H1 (cell line): ENCODE measurements at regions not wholly inside any gene's neighbourhood (a gene's known extent, or its start where the extent isn't known, plus 50 kb on each side); places are given as distances from the start of the nearest gene placed in this dataset.

Experiments
- CTCF ChIA-PET: fragments of 300-600 bp; sonication (Branson Sonifier 250); formaldehyde crosslinking; loops from one replicate; lab custom pipeline; 2021; ENCODE audit not compliant: partially characterized antibody; lab: Charles Lee
- POLR2A ChIA-PET: fragments of 300-600 bp; sonication (Branson Sonifier 250); formaldehyde crosslinking; loops from one replicate; lab custom pipeline; 2021; ENCODE audit warnings: inconsistent platforms; ENCODE audit not compliant: partially characterized antibody; lab: Charles Lee
- DNase-seq, 2 experiments: peaks; one replicate each; pipeline versions ENCODE4 v3.0.0 to v3.0.0-alpha.2; 2010 to 2022; ENCODE audit warnings: low spot score in 2 of 2, low read depth in 1 of 2, mixed read lengths in 1 of 2
- FAIRE-seq: peaks from 2 replicates; lab custom pipeline; 2011; peaks lifted over from hg19 to GRCh38; lab: Jason Lieb, UNC
- H2AFZ ChIP-seq: 2 replicates; pipeline ENCODE4 v1.8.1; 2012; ENCODE audit warnings: low read length, inconsistent platforms
- H2AK5ac ChIP-seq: 2 replicates; pipeline ENCODE4 v1.6.1; 2013; ENCODE audit warnings: low read depth, low read length
- H2BK120ac ChIP-seq: replicated peaks from 2 replicates; pipeline ENCODE3; 2013; ENCODE audit warnings: low read depth, low read length, inconsistent platforms
- H2BK12ac ChIP-seq: 2 replicates; pipeline ENCODE4 v1.6.1; 2013; ENCODE audit warnings: low read depth, low read length
- H2BK15ac ChIP-seq: 2 replicates; pipeline ENCODE4 v1.6.1; 2013; ENCODE audit warnings: low read length
- H2BK20ac ChIP-seq: 2 replicates; pipeline ENCODE4 v1.6.1; 2013; ENCODE audit warnings: low read length
- H2BK5ac ChIP-seq: 2 replicates; pipeline ENCODE4 v1.6.1; 2013; ENCODE audit warnings: low read depth, low read length
- H3K14ac ChIP-seq: 2 replicates; pipeline ENCODE4 v1.6.1; 2013; ENCODE audit warnings: inconsistent platforms; ENCODE audit not compliant: insufficient read length
- H3K18ac ChIP-seq: 2 replicates; pipeline ENCODE4 v1.6.1; 2013; ENCODE audit warnings: low read length; ENCODE audit errors: extremely low read depth
- H3K23ac ChIP-seq: 2 replicates; pipeline ENCODE4 v1.6.1; 2013; ENCODE audit warnings: inconsistent platforms; ENCODE audit not compliant: insufficient read length
- H3K23me2 ChIP-seq: 2 replicates; pipeline ENCODE4 v1.6.1; 2013; ENCODE audit warnings: low read depth, low read length
- H3K27ac ChIP-seq: 2 replicates; pipeline ENCODE4 v1.6.1; 2011; ENCODE audit warnings: low read depth, low read length, inconsistent platforms
- H3K27me3 ChIP-seq, 4 experiments: replicated peaks in 1 of 4; 1 replicate in 1 of 4; 2 replicates in 3 of 4; pipeline versions ENCODE4 v1.6.1 to v1.8.1; 2011 to 2013; ENCODE audit warnings: low read length in 3 of 4, mild to moderate bottlenecking in 3 of 4, inconsistent platforms in 2 of 4, mixed read lengths in 2 of 4, moderate library complexity in 1 of 4; ENCODE audit not compliant: control insufficient read depth in 3 of 4, insufficient read depth in 3 of 4; ENCODE audit errors: extremely low read depth in 1 of 4
- H3K36me3 ChIP-seq, 4 experiments: 2 replicates each; pipeline versions ENCODE4 v1.6.1 to v1.8.1; 2011 to 2013; ENCODE audit warnings: mild to moderate bottlenecking in 4 of 4, low read length in 3 of 4, moderate library complexity in 2 of 4, control low read depth in 1 of 4, inconsistent platforms in 1 of 4; ENCODE audit not compliant: insufficient read depth in 4 of 4, control insufficient read depth in 2 of 4
- H3K4ac ChIP-seq: replicated peaks from 2 replicates; pipeline ENCODE3; 2013; ENCODE audit warnings: low read length, low read depth, mixed read lengths, inconsistent platforms; ENCODE audit not compliant: insufficient read length
- H3K4me1 ChIP-seq, 4 experiments: replicated peaks in 1 of 4; 1 replicate in 1 of 4; 2 replicates in 3 of 4; pipeline versions ENCODE4 v1.6.1 to v1.8.1; 2011 to 2013; ENCODE audit warnings: low read length in 3 of 4, inconsistent platforms in 2 of 4, mixed read lengths in 1 of 4; ENCODE audit not compliant: insufficient read depth in 4 of 4, control insufficient read depth in 3 of 4
- H3K4me2 ChIP-seq, 2 experiments: 2 replicates each; pipeline versions ENCODE4 v1.6.1 to v1.8.1; 2011 to 2013; ENCODE audit warnings: low read depth in 2 of 2, low read length in 2 of 2, control low read depth in 1 of 2, inconsistent platforms in 1 of 2, mild to moderate bottlenecking in 1 of 2; ENCODE audit not compliant: insufficient read depth in 1 of 2
- H3K4me3 ChIP-seq, 4 experiments: fragments of 200-600, 300-600 bp in 1 of 4; sonication (generic), shearing (Covaris generic), sonication (Bioruptor Twin) in 1 of 4; 2 replicates each; pipeline versions ENCODE4 v1.5.1 to v1.8.1; 2011 to 2016; ENCODE audit warnings: low read length in 4 of 4, low read depth in 3 of 4, control low read depth in 2 of 4, inconsistent platforms in 2 of 4, mild to moderate bottlenecking in 2 of 4, mixed read lengths in 1 of 4, moderate library complexity in 1 of 4; ENCODE audit not compliant: insufficient read depth in 2 of 4; ENCODE audit errors: extremely low read depth in 1 of 4
- H3K56ac ChIP-seq: replicated peaks from 2 replicates; pipeline ENCODE3; 2013; ENCODE audit warnings: low read depth, mild to moderate bottlenecking, mixed read lengths, low read length, inconsistent platforms; ENCODE audit not compliant: insufficient read length
- H3K79me1 ChIP-seq: 2 replicates; pipeline ENCODE4 v1.6.1; 2013; ENCODE audit warnings: low read depth, low read length, control low read depth
- H3K79me2 ChIP-seq, 2 experiments: 2 replicates each; pipeline versions ENCODE4 v1.6.1 to v1.8.1; 2012 to 2013; ENCODE audit warnings: low read length in 2 of 2, mild to moderate bottlenecking in 2 of 2, inconsistent platforms in 1 of 2; ENCODE audit not compliant: insufficient read depth in 2 of 2, control insufficient read depth in 1 of 2
- H3K9ac ChIP-seq, 4 experiments: replicated peaks in 1 of 4; 1 replicate in 1 of 4; 2 replicates in 3 of 4; pipeline versions ENCODE4 v1.6.1 to v1.8.1; 2011 to 2013; ENCODE audit warnings: low read depth in 3 of 4, low read length in 3 of 4, control low read depth in 2 of 4, mild to moderate bottlenecking in 2 of 4, moderate library complexity in 2 of 4, inconsistent platforms in 1 of 4; ENCODE audit errors: extremely low read depth in 1 of 4
- H3K9me3 ChIP-seq, 2 experiments: 2 replicates each; pipeline versions ENCODE4 v1.6.1 to v1.8.1; 2012 to 2013; ENCODE audit warnings: mild to moderate bottlenecking in 2 of 2, moderate library complexity in 2 of 2, control low read depth in 1 of 2, inconsistent platforms in 1 of 2, low read depth in 1 of 2, low read length in 1 of 2, mixed read lengths in 1 of 2; ENCODE audit not compliant: insufficient read depth in 2 of 2
- H4K20me1 ChIP-seq, 2 experiments: replicated peaks in 1 of 2; 2 replicates each; pipeline versions ENCODE3 to v1.8.1; 2011 to 2013; ENCODE audit warnings: inconsistent platforms in 2 of 2, low read length in 2 of 2, mild to moderate bottlenecking in 1 of 2; ENCODE audit not compliant: insufficient read depth in 2 of 2, control insufficient read depth in 1 of 2
- H4K5ac ChIP-seq: 2 replicates; pipeline ENCODE4 v1.6.1; 2013; ENCODE audit warnings: low read length, low read depth, mixed read lengths, inconsistent platforms; ENCODE audit not compliant: insufficient read length
- H4K8ac ChIP-seq: 2 replicates; pipeline ENCODE4 v1.8.0; 2013; ENCODE audit warnings: mild to moderate bottlenecking, moderate library complexity, low read length, inconsistent platforms; ENCODE audit not compliant: insufficient read depth; ENCODE audit errors: extremely low read depth
- H4K91ac ChIP-seq: replicated peaks from 2 replicates; pipeline ENCODE3; 2013; ENCODE audit warnings: low read length, mixed read lengths, inconsistent platforms; ENCODE audit not compliant: insufficient read length
- CEBPB ChIP-seq: IDR thresholded peaks from 2 replicates; pipeline ENCODE4 v1.6.1; 2012; ENCODE audit warnings: low read depth, low read length
- CHD1 ChIP-seq: IDR thresholded peaks from 2 replicates; pipeline ENCODE4 v1.6.1; 2012; ENCODE audit warnings: low read depth, low read length, improper control_type of control experiment
- GTF2F1 ChIP-seq: IDR thresholded peaks from 2 replicates; pipeline ENCODE4 v1.6.1; 2012; ENCODE audit warnings: low read depth, low read length, improper control_type of control experiment, borderline replicate concordance
- HDAC6 ChIP-seq: IDR thresholded peaks from one replicate; pipeline ENCODE4 v1.7.1; 2012; ENCODE audit warnings: low read depth, mild to moderate bottlenecking, inconsistent platforms, low read length, moderate library complexity
- JUN ChIP-seq: IDR thresholded peaks from 2 replicates; pipeline ENCODE4 v1.6.1; 2011; ENCODE audit warnings: low read depth, mild to moderate bottlenecking, improper control_type of control experiment, low read length
- MAFK ChIP-seq: IDR thresholded peaks from 2 replicates; pipeline ENCODE4 v1.6.1; 2012; ENCODE audit warnings: low read depth, mild to moderate bottlenecking, improper control_type of control experiment, low read length
- RAD21 ChIP-seq, 2 experiments: IDR thresholded peaks in 1 of 2; conservative IDR thresholded peaks in 1 of 2; 2 replicates each; pipeline ENCODE4 v1.6.1; 2011; ENCODE audit warnings: low read depth in 2 of 2, low read length in 2 of 2, improper control_type of control experiment in 1 of 2, inconsistent platforms in 1 of 2, mild to moderate bottlenecking in 1 of 2, moderate library complexity in 1 of 2
- SP4 ChIP-seq: IDR thresholded peaks from 2 replicates; pipeline ENCODE4 v1.6.1; 2012; ENCODE audit warnings: low read length, inconsistent platforms
- WGBS, 2 experiments: shearing (Covaris generic) in 1 of 2; methylation state at CpG; one replicate each; pipeline versions ENCODE4 v1.1.6 to v1.1.7; 2013 to 2015; ENCODE audit warnings: low lambda C conversion rate in 2 of 2, mixed read lengths in 2 of 2, inconsistent platforms in 1 of 2, low coverage in 1 of 2, missing lambda C conversion rate in 1 of 2; ENCODE audit not compliant: insufficient replicate concordance in 2 of 2, insufficient coverage in 1 of 2, insufficient read length in 1 of 2; ENCODE audit errors: extremely low coverage in 1 of 2, missing lambda C conversion rate in 1 of 2; 5-methylcytosine and 5-hydroxymethylcytosine counted together

- H3K9ac ChIP-seq: no peak overlapping the region
- H3K14ac ChIP-seq: no peak overlapping the region
- no peak overlapping the region for H2BK120ac ChIP-seq
- no peak overlapping the region for H2BK15ac ChIP-seq
- 85% methylated on average over 12 of the region's 12 CpGs; no CpG with 5 or more reads in 1 of the 2 experiments for WGBS, 2 experiments
- H3K4me1 ChIP-seq: no peaks in the 10 kb centered on the region
- H3K23ac ChIP-seq: no peak overlapping the region
- ChIA-PET POLR2A (no interaction called here), CTCF (no interaction called here)
- no peak overlapping the region for H3K4me2 ChIP-seq
- DNase-seq: no peak
- H3K4me3 ChIP-seq: no peak overlapping the region
- H3K79me2 ChIP-seq: no peaks in the 10 kb centered on the region
- no peak overlapping the region for H3K27ac ChIP-seq
- H2AK5ac ChIP-seq: no peak overlapping the region
- H3K18ac ChIP-seq: no peak overlapping the region
- H4K8ac ChIP-seq: no peak overlapping the region
- FAIRE-seq: no peak
- H2BK12ac ChIP-seq: no peak overlapping the region
- no peak overlapping the region for H4K5ac ChIP-seq
- no peak overlapping the region for H3K56ac ChIP-seq
- TF ChIP-seq CHD1: no peak
- TF ChIP-seq SP4: no peak
- TF ChIP-seq CEBPB: no peak
- no peak for TF ChIP-seq MAFK
- TF ChIP-seq GTF2F1: no peak
- no peak for TF ChIP-seq HDAC6
- no peak for TF ChIP-seq JUN
- no peak for TF ChIP-seq RAD21 (IDR thresholded peaks at IDR 0.05 in 1 of 2, conservative IDR thresholded peaks at IDR 0.05 in 1 of 2; ENCODE audit: low read depth in 2 of 2, low read length in 2 of 2)
- no peaks in the 10 kb centered on the region for H3K36me3 ChIP-seq
- H3K4ac ChIP-seq: no peak overlapping the region
- no peak overlapping the region for H4K91ac ChIP-seq
- no peaks in the 10 kb centered on the region for H4K20me1 ChIP-seq
- no peak overlapping the region for H2BK5ac ChIP-seq
- H3K27me3 ChIP-seq: no peaks in the 10 kb centered on the region
- H2AFZ ChIP-seq: peak overlapping the region; percentile 96
- H3K79me1 ChIP-seq: no peaks in the 10 kb centered on the region
- no peaks in the 10 kb centered on the region for H3K9me3 ChIP-seq
- H3K23me2 ChIP-seq: no peaks in the 10 kb centered on the region
- no peak overlapping the region for H2BK20ac ChIP-seq
Observed at GRCh38 chr10:56604624-56605023, 243.6 kb upstream of the ZWINT start.
